Rectal smooth muscle tissue (tissue), 1 donor: ENCODE measurements at regions not wholly inside any gene's neighbourhood (a gene's known extent, or its start where the extent isn't known, plus 50 kb on each side); places are given as distances from the start of the nearest gene placed in this dataset.

Experiments
- H3K27ac ChIP-seq: one replicate; pipeline ENCODE4 v1.7.0; 2013; ENCODE audit warnings: low read depth, low read length, inconsistent platforms
- H3K27me3 ChIP-seq: one replicate; pipeline ENCODE4 v1.7.0; 2013; ENCODE audit warnings: low read length; ENCODE audit not compliant: control insufficient read depth, insufficient read depth
- H3K36me3 ChIP-seq: one replicate; pipeline ENCODE4 v1.7.0; 2013; ENCODE audit warnings: low read length; ENCODE audit not compliant: control insufficient read depth, insufficient read depth
- H3K4me1 ChIP-seq: one replicate; pipeline ENCODE4 v1.7.0; 2013; ENCODE audit warnings: low read length; ENCODE audit not compliant: control insufficient read depth, insufficient read depth
- H3K4me3 ChIP-seq: one replicate; pipeline ENCODE4 v1.7.0; 2013; ENCODE audit warnings: low read length
- H3K9ac ChIP-seq: one replicate; pipeline ENCODE4 v1.7.0; 2013; ENCODE audit warnings: low read length

DNA sequence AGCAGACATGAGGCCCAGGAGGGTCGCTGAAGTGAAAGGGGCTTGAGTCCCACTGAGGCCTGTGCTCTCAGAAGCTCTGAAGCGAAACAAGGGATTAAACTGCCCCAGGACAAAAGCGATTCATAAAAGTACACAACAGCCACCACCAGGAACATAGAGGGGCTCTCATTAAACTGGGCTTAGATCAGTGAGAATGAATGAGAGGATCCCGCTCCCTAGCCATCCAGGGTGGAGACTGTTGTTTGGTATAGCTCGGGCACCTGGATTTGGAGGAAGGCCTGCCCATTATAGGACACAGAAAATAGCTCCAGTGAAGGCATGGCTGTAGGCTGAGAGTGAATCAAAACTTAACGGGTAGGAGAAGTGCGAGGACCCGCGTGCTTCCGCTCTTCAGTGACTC lies 91.6 kb upstream of the TAB2 start:
- Histone ChIP-seq H3K27ac (no peak overlapping the region), H3K36me3 (no peaks in the 10 kb centered on the region), H3K9ac (no peak overlapping the region), H3K4me1 (peaks cover 5% of the 10 kb centered on the region), H3K4me3 (no peak overlapping the region), H3K27me3 (no peaks in the 10 kb centered on the region)

DNA sequence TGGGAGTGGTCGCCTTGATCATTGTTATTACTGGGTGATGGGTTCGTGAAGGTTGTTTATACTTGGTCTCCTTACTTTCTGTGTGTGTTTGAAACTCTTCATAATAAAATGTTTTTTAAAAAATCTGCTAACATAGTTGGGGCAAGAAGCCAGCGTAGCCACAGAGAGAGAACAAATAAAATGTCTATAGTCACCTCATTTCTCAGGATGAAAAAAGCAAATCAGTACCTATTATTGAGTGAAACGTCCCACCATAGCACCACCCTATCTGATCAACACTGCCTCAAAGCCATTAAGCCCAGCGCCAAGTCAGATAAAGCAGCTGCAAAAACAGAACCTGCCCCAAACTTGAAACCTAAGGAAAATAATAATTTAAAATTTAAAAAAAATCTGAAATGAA lies 89.7 kb upstream of the TAB2 start:
- H3K27ac ChIP-seq, result no peak overlapping the region
- no peaks in the 10 kb centered on the region for H3K36me3 ChIP-seq
- H3K9ac ChIP-seq, result no peak overlapping the region
- no peaks in the 10 kb centered on the region for H3K27me3 ChIP-seq
- H3K4me3 ChIP-seq, result no peak overlapping the region
- peaks cover 5% of the 10 kb centered on the region for H3K4me1 ChIP-seq

DNA sequence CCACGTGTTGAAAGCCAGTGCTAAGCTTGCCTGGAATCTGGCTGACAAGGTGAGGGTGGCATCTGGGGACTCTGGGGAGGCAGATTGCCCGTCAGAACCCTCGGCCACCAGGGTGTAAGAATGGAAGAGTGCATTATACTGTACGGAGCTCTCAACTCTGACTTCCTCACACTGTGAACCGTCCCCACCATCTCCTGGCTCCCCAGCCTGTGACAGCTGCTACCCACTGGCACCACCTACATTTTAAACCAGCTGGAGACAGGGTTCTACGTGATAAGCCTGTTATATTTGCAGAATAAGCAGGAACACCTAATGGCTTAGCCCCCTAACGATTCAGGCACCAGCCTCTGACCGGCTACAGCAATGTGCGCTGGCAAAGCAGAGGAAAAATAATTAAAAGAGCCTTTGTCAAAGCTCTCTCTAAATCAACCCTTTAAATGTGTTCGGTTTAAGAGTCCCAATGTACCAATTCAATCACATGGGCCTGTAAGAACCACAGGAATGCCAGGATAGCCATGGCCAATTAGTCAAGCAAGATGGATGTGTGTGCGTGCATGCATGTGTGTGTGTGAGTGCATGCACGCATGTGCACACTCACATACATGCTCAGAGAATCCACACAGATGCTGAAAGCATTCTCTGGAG lies 89.1 kb upstream of the TAB2 start:
- no peaks in the 10 kb centered on the region for H3K36me3 ChIP-seq
- H3K27ac ChIP-seq, result no peak overlapping the region
- H3K4me1 ChIP-seq, result peaks cover 2% of the 10 kb centered on the region
- H3K4me3 ChIP-seq, result no peak overlapping the region
- no peaks in the 10 kb centered on the region for H3K27me3 ChIP-seq
- H3K9ac ChIP-seq, result no peak overlapping the region

DNA sequence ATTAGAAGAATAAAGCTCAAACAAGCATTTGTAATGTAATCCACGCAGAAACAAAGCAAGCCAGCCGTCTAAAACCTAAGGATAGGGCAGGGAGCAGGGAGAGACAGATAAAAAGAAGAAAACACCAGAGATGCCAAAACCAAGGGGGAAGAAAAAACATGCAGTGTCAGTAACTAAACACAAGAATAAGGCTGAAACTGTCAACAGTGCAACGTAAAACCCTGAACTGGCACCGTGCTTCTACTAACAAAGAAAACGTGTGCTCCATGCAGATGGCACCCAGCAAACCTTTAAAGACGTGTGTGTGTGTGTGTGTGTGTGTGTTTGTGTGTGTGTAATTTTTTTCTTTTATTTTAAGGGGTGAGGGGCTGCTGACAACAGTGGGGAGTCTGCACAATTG lies 88.4 kb upstream of the TAB2 start:
- Histone ChIP-seq H3K4me1 (no peaks in the 10 kb centered on the region), H3K27me3 (no peaks in the 10 kb centered on the region), H3K9ac (no peak overlapping the region), H3K36me3 (no peaks in the 10 kb centered on the region), H3K4me3 (no peak overlapping the region), H3K27ac (no peak overlapping the region)

DNA sequence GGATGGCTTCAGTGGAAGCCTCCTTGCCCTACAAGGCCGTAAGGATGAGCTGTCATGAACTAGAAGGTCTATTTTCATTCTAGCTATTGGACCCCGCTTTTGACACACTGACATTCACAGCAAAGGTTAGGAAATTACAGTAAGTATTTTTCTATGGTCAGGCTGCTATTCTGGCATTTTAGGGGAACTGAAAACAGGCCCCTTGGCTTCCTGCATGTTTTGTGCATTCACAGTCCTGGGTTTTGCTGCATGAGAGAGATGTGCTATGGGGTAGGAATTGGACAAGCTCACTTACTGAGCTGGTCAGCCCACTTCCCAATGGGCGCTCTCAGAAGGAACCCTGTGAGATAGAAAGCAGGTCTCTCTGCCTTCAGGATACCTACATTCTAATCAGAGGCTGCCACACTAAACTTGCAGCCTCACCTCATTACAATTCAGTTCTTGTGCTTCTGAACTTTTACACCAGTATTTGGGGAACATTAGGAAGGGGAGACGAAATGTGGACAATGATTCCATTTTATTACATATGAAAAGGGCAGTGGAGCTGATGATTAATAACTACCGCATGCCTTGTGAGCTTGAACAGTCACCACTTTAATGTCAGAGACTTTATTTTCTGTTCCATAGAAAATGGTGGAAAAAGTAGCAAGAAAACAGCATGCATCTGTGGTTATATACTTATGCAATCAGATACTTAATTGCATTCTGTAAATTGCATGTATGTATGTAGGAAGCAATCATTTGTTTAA lies 86.6 kb upstream of the TAB2 start:
- no peaks in the 10 kb centered on the region for H3K27me3 ChIP-seq
- no peaks in the 10 kb centered on the region for H3K36me3 ChIP-seq
- H3K4me3 ChIP-seq, result no peak overlapping the region
- H3K9ac ChIP-seq, result no peak overlapping the region
- H3K27ac ChIP-seq, result no peak overlapping the region
- no peaks in the 10 kb centered on the region for H3K4me1 ChIP-seq

DNA sequence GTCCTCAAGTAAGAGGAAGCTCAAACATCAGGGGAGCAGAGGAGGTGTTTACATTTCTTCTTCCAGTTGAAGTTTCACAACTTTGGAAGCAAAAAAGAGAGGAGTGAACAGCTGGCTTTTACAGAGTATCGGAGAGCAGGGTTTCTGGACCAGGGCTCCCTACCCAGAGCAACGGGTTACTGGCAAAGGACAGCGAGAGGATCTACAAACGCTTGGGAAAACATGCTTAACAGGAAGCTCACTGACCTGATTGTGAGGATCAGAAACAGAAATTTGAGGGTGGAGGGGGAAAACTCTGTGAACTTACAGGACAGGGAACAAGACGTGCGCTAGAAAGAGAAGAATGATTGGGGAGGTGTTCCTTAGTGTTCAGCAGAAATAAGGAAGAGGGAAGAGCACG lies 85.7 kb upstream of the TAB2 start:
- Histone ChIP-seq H3K4me3 (no peak overlapping the region), H3K36me3 (no peaks in the 10 kb centered on the region), H3K4me1 (no peaks in the 10 kb centered on the region), H3K9ac (no peak overlapping the region), H3K27me3 (no peaks in the 10 kb centered on the region), H3K27ac (no peak overlapping the region)

DNA sequence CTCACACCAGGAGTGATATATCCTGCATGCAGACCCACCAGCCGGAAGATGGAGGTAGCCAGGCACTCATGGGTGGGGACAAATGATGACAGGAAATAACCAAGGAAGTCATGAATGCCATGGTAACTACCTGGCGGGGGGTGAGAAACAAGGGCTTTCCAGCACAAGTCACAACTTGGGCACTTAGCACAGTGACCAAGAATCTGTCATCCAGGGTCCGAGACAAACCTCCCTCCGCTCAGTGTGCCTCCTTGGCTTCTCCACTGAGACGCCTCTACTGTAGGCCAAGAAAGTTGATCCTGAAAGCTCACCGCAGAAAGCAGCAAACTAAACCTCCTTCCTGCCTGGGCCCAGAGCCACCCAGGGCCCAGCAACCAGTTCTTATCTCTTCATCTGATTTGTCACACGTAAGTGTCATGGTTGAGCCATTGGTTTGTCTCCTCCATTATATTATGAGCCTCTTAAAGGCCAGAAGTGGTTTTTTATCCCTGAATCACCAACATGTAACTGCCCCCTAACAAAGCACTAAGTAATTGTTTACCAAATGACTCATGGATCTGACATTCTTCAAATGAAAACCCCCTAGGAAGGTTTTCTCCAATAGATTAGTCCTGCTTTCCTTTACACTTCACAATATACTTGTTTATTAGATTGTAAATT lies 84.3 kb upstream of the TAB2 start:
- H3K27me3 ChIP-seq, result no peaks in the 10 kb centered on the region
- H3K4me3 ChIP-seq, result no peak overlapping the region
- no peak overlapping the region for H3K9ac ChIP-seq
- no peaks in the 10 kb centered on the region for H3K36me3 ChIP-seq
- H3K4me1 ChIP-seq, result no peaks in the 10 kb centered on the region
- no peak overlapping the region for H3K27ac ChIP-seq

DNA sequence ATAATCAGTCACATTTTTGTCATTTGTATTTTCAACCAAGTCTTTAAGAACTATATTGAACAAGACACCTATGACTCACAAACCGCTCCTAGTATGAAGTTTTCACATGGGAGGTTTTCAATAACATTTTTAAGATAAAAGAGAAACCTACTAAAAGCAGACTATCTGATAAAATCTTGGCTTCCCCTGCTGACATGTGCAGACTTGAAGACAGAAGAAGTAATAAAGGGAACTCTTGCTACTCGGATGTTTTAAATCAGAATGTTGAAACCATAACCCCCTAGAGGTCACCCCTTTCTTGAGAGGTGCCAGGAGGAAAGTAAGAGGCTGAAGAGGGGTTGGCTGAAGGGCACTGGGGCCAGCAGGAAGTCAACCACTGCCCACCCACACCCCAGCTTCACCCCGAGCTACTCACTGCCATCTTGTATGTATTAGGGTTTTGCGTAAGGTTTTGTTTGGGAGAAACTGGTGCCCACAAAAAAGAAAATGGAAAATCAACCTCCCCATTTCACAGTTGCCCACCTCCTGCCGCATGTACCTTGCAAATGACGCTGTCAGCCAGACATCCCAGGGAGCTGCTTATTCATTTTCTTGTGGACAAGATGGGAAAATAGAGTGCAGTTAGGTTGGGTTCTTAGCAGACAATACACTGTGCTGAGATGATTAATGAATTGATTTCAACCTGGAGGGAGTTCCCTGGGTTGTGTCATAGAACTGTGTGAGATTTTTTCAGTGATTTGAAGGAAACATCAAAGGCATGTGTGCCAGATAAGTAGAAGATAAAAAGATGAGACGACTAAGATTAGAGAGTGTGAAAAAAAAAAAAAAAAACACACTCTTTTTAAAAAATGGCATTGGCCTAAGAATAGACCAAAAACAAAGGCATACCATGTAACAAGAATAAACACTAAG lies 83.2 kb upstream of the TAB2 start:
- H3K27ac ChIP-seq, result no peak overlapping the region
- no peaks in the 10 kb centered on the region for H3K36me3 ChIP-seq
- H3K27me3 ChIP-seq, result no peaks in the 10 kb centered on the region
- H3K4me3 ChIP-seq, result no peak overlapping the region
- H3K4me1 ChIP-seq, result no peaks in the 10 kb centered on the region
- H3K9ac ChIP-seq, result no peak overlapping the region

DNA sequence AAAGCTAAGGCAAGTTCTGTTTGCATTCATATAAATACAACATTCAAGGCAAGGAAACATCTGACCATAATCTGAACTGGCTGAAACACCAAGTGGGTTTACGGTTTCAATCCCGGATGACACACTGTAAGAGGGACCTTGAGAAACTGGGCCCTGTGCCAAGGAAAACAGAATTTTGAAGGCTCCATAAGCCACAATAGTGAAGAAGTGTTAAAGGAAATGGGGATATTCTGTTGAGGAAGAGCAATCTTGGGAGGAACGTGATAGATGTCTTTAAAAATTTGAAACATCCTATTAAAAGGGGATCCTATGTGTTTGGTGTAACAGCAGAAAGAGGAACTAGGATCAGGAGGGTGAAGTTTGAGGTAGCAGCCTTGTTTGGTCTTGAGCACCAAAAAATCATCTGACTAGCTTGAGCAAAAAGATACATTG lies 82.4 kb upstream of the TAB2 start:
- no peaks in the 10 kb centered on the region for H3K27me3 ChIP-seq
- H3K4me1 ChIP-seq, result no peaks in the 10 kb centered on the region
- H3K9ac ChIP-seq, result no peak overlapping the region
- no peak overlapping the region for H3K4me3 ChIP-seq
- H3K36me3 ChIP-seq, result no peaks in the 10 kb centered on the region
- H3K27ac ChIP-seq, result no peak overlapping the region

DNA sequence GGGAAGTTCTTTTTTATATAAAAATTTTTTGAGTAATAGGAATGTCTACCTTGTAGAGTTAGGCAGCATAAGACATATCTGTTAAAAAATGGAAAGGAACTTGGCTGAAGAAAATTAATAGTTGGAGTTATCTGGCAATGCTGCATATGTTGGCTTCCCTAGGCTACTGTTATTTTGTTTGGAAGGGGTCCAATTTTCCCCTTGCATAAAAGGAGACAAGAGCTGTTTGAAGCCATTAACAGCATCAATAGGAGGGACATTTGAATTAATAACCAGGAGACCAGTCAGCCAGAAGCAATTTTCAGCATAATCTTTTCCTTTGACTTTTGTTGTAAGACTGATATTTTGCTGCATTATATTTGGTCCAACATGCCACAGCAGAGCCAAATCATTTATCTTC lies 80.9 kb upstream of the TAB2 start:
- no peaks in the 10 kb centered on the region for H3K36me3 ChIP-seq
- no peaks in the 10 kb centered on the region for H3K27me3 ChIP-seq
- no peak overlapping the region for H3K27ac ChIP-seq
- H3K4me1 ChIP-seq, result no peaks in the 10 kb centered on the region
- no peak overlapping the region for H3K9ac ChIP-seq
- no peak overlapping the region for H3K4me3 ChIP-seq

DNA sequence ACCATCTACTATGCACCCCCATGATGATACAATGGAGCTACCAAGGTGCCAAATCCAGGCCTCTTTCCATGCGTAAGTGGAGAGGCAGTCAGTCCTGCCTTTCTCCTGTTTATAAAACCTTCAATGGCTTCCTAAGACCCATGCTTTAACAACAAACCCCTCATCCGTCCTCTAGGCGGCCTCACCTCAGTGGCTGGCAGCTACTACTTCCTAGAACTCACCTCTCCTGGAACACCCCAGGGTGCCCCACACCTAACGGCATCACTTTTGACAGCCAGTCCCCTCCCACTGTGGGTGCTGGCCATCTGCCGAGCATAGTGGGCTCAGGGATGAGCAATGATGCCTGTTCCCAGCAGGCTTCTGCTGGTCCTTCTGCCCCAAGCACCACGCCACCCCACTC lies 80.0 kb upstream of the TAB2 start:
- Histone ChIP-seq H3K4me1 (no peaks in the 10 kb centered on the region), H3K27me3 (no peaks in the 10 kb centered on the region), H3K4me3 (no peak overlapping the region), H3K36me3 (no peaks in the 10 kb centered on the region), H3K9ac (no peak overlapping the region), H3K27ac (no peak overlapping the region)

DNA sequence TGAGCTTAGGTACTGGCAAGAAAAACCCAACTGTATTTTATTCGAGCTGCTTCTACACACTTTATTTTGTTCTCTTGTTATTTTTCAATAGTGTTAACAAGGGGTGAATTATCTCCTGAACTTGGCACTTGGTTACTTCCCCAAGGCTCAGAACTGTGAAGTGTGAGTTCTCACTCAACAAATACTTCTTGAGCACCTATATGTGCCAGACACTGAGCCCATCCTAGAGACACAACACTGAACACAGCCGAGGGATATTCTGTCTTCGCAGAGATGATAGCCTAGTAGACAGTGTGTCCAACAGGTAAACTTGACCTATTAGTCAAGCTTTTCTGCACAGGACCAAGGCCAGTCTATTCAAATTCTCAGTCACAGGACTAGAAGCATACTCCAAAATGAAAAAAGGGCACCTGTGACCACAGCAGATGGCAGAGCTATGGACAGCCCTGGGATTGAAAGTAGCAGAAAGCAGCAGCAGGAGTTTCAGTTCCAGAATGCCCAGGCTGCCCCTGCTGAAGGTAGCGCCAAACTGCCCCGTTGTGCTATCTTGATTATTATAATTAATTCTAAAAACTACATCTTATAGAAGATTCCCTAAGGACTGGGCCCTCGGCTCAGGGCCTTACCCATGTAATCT lies 77.8 kb upstream of the TAB2 start:
- no peak overlapping the region for H3K27ac ChIP-seq
- H3K36me3 ChIP-seq, result no peaks in the 10 kb centered on the region
- no peaks in the 10 kb centered on the region for H3K4me1 ChIP-seq
- H3K27me3 ChIP-seq, result no peaks in the 10 kb centered on the region
- H3K4me3 ChIP-seq, result no peak overlapping the region
- H3K9ac ChIP-seq, result no peak overlapping the region
